Urinary bladder (tissue), 3 donors: ENCODE measurements at regions not wholly inside any gene's neighbourhood (a gene's known extent, or its start where the extent isn't known, plus 50 kb on each side); places are given as distances from the start of the nearest gene placed in this dataset.
"Not testable (repeated sequence)": the region's sequence is repeated elsewhere in the genome, so short reads cannot be mapped to it uniquely, and the experiment has no call there.

Experiments used
- DNase-seq: peaks from one replicate; pipeline ENCODE4 v3.0.0-alpha.2; 2015; ENCODE audit errors: extremely low spot score
- H3K27ac ChIP-seq: one replicate; pipeline ENCODE4 v1.5.1; 2013; ENCODE audit warnings: low read depth, mild to moderate bottlenecking, moderate library complexity
- H3K36me3 ChIP-seq: one replicate; pipeline ENCODE4 v1.6.1; 2013; ENCODE audit warnings: mild to moderate bottlenecking, moderate library complexity; ENCODE audit not compliant: insufficient read depth
- H3K4me1 ChIP-seq: one replicate; pipeline ENCODE4 v1.6.1; 2013; ENCODE audit warnings: mild to moderate bottlenecking, moderate library complexity; ENCODE audit not compliant: insufficient read depth
- H3K4me3 ChIP-seq: one replicate; pipeline ENCODE4 v1.5.1; 2013; ENCODE audit warnings: low read depth, low read length
- WGBS: extraction: QIAGEN DNeasy Blood & Tissue Kit; methylation state at CpG from one replicate; pipeline ENCODE4 v1.1.7; 2013; 5-methylcytosine and 5-hydroxymethylcytosine counted together
- donor health status: healthy with polysubstance abuse.
- donor health status: healthy.

- no peaks in the 10 kb centered on the region for H3K36me3 ChIP-seq
- DNase-seq, result no peak
- WGBS, result 90% methylated on average over 2 of the region's 2 CpGs
Observed at GRCh38 chr1:215004121-215004827, 78.3 kb upstream of the KCNK2 start.

GRCh38 chr1:215005078-215005477 is 77.5 kb upstream of the KCNK2 start:
- WGBS, result 17% methylated on average over 5 of the region's 5 CpGs
- H3K4me3 ChIP-seq, result peak overlapping the region; percentile 15
- no peak for DNase-seq
- no peaks in the 10 kb centered on the region for H3K4me1 ChIP-seq
- no peaks in the 10 kb centered on the region for H3K36me3 ChIP-seq
- no peak overlapping the region for H3K27ac ChIP-seq

More at GRCh38 chr1:215004121-215004827, 78.3 kb upstream of the KCNK2 start:
- no peak overlapping the region for H3K4me3 ChIP-seq
- no peaks in the 10 kb centered on the region for H3K4me1 ChIP-seq
- H3K27ac ChIP-seq, result no peak overlapping the region

- peak overlapping the region; percentile 15 for H3K4me3 ChIP-seq
Observed at GRCh38 chr1:215005656-215006345, 76.7 kb upstream of the KCNK2 start.

GRCh38 chr1:215007880-215008279 is 74.7 kb upstream of the KCNK2 start:
- no peak for DNase-seq
- H3K4me1 ChIP-seq, result no peaks in the 10 kb centered on the region
- H3K36me3 ChIP-seq, result no peaks in the 10 kb centered on the region
- H3K4me3 ChIP-seq, result no peak overlapping the region
- no peak overlapping the region for H3K27ac ChIP-seq

More at GRCh38 chr1:215005656-215006345, 76.7 kb upstream of the KCNK2 start:
- peak overlapping the region; percentile 10 for H3K27ac ChIP-seq
- 30% methylated on average over 9 of the region's 9 CpGs for WGBS
- no peaks in the 10 kb centered on the region for H3K36me3 ChIP-seq
- DNase-seq, result no peak
- no peaks in the 10 kb centered on the region for H3K4me1 ChIP-seq

GRCh38 chr1:215018555-215018954 is 64.0 kb upstream of the KCNK2 start:
- WGBS, result 84% methylated on average over 3 of the region's 3 CpGs
- DNase-seq, result no peak
- H3K4me3 ChIP-seq, result no peak overlapping the region
- no peaks in the 10 kb centered on the region for H3K4me1 ChIP-seq
- H3K36me3 ChIP-seq, result no peaks in the 10 kb centered on the region
- no peak overlapping the region for H3K27ac ChIP-seq

GRCh38 chr1:215022204-215022603 is 60.3 kb upstream of the KCNK2 start:
- 39% methylated on average over 1 of the region's 1 CpG for WGBS
- no peak for DNase-seq
- peak overlapping the region; percentile 7 for H3K27ac ChIP-seq
- no peak overlapping the region for H3K4me3 ChIP-seq
- H3K36me3 ChIP-seq, result no peaks in the 10 kb centered on the region
- H3K4me1 ChIP-seq, result no peaks in the 10 kb centered on the region

GRCh38 chr1:215022741-215023141 is 59.8 kb upstream of the KCNK2 start:
- no peak overlapping the region for H3K27ac ChIP-seq
- H3K36me3 ChIP-seq, result no peaks in the 10 kb centered on the region
- H3K4me3 ChIP-seq, result no peak overlapping the region
- H3K4me1 ChIP-seq, result no peaks in the 10 kb centered on the region
- 16% methylated on average over 1 of the region's 1 CpG for WGBS
- no peak for DNase-seq

GRCh38 chr1:215023155-215023832 is 59.2 kb upstream of the KCNK2 start:
- Histone ChIP-seq H3K4me3 (no peak overlapping the region), H3K27ac (no peak overlapping the region), H3K4me1 (no peaks in the 10 kb centered on the region), H3K36me3 (no peaks in the 10 kb centered on the region)
- no peak for DNase-seq
- WGBS, result 38% methylated on average over 4 of the region's 4 CpGs

GRCh38 chr1:215028954-215029353 is 53.6 kb upstream of the KCNK2 start:
- Histone ChIP-seq H3K4me1 (no peaks in the 10 kb centered on the region), H3K36me3 (no peaks in the 10 kb centered on the region), H3K4me3 (no peak overlapping the region), H3K27ac (no peak overlapping the region)
- WGBS, result 95% methylated on average over 4 of the region's 4 CpGs
- DNase-seq, result no peak

GRCh38 chr1:215030581-215030980 is 52.0 kb upstream of the KCNK2 start:
- not testable (repeated sequence) for H3K4me3 ChIP-seq, DNase-seq, H3K27ac ChIP-seq, H3K4me1 ChIP-seq, H3K36me3 ChIP-seq
- WGBS, result 77% methylated on average over 6 of the region's 6 CpGs

GRCh38 chr1:215031392-215031791 is 51.1 kb upstream of the KCNK2 start:
- H3K4me3 ChIP-seq, result no peak overlapping the region
- no peak for DNase-seq

More at GRCh38 chr1:215031392-215031791, 51.1 kb upstream of the KCNK2 start:
- Histone ChIP-seq H3K36me3 (no peaks in the 10 kb centered on the region), H3K27ac (no peak overlapping the region), H3K4me1 (no peaks in the 10 kb centered on the region)
